GM12878 (cell line): ENCODE measurements at regions not wholly inside any gene's neighbourhood (a gene's known extent, or its start where the extent isn't known, plus 50 kb on each side); places are given as distances from the start of the nearest gene placed in this dataset.

Source experiments
- CTCF ChIP-seq, 3 experiments: IDR thresholded peaks in 2 of 3; conservative IDR thresholded peaks in 1 of 3; 2 replicates each; pipeline ENCODE4 v1.5.1; 2011; ENCODE audit warnings: low read depth in 3 of 3, low read length in 3 of 3, mild to moderate bottlenecking in 3 of 3, control low read depth in 2 of 3, moderate library complexity in 2 of 3, inconsistent platforms in 1 of 3, mixed read lengths in 1 of 3; ENCODE audit not compliant: control insufficient read depth in 2 of 3, insufficient read depth in 1 of 3; ENCODE audit errors: extremely low read depth in 1 of 3
- PBX3 ChIP-seq: IDR thresholded peaks from 2 replicates; pipeline ENCODE4 v1.6.1; 2011; ENCODE audit warnings: mild to moderate bottlenecking, low read depth, low read length, moderate library complexity; ENCODE audit not compliant: insufficient replicate concordance
- SRF ChIP-seq, 2 experiments: IDR thresholded peaks; 2 replicates each; pipeline ENCODE4 v1.6.1; 2011; ENCODE audit warnings: low read depth in 2 of 2, low read length in 2 of 2, mild to moderate bottlenecking in 1 of 2, moderate library complexity in 1 of 2
- YY1 ChIP-seq: IDR thresholded peaks from 2 replicates; pipeline ENCODE4 v1.6.1; 2011; ENCODE audit warnings: low read depth, mild to moderate bottlenecking, low read length

GRCh38 chr1:79807816-79808215, 801.3 kb upstream of the ADGRL4 start:
- no peak for TF ChIP-seq YY1
- TF ChIP-seq CTCF (IDR thresholded peaks at IDR 0.05 in 2 of 3, conservative IDR thresholded peaks at IDR 0.05 in 1 of 3; ENCODE audit: control insufficient read depth in 2 of 3, extremely low read depth in 1 of 3, insufficient read depth in 1 of 3, low read depth in 3 of 3, low read length in 3 of 3) = no peak
- no peak for TF ChIP-seq PBX3
- no peak for TF ChIP-seq SRF (IDR thresholded peaks at IDR 0.05; ENCODE audit: low read depth in 2 of 2, low read length in 2 of 2)
